ENCODE measurements at regions not wholly inside any gene's neighbourhood (a gene's known extent, or its start where the extent isn't known, plus 50 kb on each side); places are given as distances from the start of the nearest gene placed in this dataset.

DNA sequence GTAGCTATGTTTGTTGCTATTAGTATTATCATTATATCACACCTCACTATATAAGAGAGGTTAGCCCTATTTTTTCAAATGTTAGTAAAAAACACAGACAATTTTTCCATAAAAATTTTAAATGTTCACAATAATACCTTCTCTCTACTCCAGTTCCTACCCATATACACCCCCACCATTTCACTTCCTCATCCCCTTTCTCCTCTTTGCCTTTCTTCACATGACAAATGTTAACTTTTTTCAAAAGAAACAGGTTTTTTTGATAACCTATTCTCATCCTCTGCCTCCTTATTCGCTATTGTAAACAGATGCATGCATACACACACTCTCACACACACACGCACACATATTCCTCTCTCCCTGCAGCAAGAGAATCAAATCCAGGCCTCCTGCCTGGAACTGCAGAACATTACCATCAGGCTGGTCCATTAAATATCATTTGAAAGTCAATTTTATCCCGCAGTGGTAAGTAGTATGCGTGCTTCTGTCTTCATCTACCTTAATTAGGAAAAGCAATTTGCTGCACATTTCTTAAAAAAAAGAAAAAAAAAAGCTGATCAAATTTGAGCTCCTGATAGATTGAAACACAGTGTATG, 55.5 kb downstream of the MID1IP1 start:
- DNase-seq, result no peak

GRCh38 chrX:38857736-38858523, 56.7 kb downstream of the MID1IP1 start:
- no peak for DNase-seq

GRCh38 chrX:38859602-38860001, 58.3 kb downstream of the MID1IP1 start:
- peak; percentile 18 for DNase-seq

DNA sequence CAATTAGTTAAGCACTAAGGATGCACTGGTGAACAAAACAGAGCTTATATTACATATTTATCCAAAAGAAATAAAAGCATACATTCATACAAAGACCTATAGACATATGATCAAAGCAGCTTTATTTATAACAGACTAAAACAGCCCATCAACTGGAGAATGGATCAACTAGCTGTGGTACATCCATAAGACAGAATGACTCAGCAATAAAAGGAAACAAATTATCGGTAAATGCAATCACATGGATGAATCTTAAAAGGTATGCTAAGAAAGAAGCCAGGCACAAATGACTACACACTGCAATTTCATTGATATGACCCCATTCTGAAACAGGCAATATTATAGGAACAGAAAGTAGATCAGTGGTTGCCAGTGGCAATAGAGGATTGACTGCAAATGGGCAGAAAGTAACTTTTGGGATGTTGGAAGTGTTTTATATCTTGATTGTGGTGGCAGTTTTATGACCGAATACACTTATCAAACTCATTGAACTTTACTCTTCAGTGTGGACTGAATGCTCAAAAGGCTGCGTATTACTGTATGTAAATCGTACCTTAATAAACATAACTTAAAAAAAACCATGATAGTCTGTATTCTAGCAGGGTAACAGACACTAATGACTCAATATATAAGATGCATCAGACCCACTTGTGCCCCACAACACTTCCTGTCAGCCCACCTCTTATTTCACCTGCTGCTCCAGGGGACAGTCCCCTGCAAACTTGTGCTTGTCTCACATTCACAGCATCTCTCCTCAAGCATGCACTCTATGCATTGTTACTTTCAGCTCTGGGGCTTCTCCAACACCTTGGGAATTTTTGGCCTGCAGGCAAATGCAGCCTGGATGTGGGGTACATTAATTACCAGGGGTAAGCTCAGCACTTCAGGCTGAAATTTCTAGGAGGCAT, 59.1 kb downstream of the MID1IP1 start:
- no peak for DNase-seq

GRCh38 chrX:38861489-38861888, 60.2 kb downstream of the MID1IP1 start:
- DNase-seq, result no peak

DNA sequence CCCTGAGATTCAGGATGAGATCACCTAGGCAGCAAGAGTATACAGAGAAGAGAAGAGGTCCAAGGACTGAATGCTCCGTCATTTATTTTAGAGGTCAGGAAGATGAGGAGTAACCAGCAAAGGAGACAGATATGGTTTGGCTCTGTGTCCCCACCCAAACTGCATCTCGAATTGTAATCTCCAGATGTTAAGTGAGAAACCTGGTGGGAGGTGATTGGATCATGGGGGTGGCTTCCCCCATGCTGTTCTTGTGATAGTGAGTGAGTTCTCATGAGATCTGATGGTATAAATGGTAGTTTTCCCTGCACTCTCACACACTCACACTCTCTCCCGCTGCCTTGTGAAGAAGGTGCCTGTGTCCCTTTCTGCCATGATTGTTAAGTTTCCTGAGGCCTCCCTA, 60.8 kb downstream of the MID1IP1 start:
- no peak for DNase-seq

GRCh38 chrX:38864165-38864564, 62.9 kb downstream of the MID1IP1 start:
- DNase-seq, result no peak

DNA sequence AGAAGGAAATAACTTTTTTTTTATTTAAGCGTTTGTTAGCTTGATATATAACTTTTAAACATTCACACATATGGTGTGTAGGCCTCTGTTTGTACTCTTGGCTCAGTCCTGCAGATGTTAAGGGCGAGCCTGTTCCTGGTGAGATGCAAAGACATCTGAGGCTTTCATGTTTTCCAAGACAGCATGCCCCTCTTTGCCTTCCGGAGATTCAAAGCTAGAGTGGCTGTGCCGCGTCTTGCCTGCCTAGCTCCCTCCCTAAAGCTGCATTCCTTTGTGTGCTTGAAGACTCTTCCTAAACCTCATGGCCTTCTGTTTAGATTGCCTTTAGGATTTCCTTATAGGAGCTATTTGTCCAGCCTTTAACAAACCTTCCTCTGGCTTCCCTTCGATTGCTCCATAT, 67.1 kb downstream of the MID1IP1 start:
- no peak for DNase-seq

DNA sequence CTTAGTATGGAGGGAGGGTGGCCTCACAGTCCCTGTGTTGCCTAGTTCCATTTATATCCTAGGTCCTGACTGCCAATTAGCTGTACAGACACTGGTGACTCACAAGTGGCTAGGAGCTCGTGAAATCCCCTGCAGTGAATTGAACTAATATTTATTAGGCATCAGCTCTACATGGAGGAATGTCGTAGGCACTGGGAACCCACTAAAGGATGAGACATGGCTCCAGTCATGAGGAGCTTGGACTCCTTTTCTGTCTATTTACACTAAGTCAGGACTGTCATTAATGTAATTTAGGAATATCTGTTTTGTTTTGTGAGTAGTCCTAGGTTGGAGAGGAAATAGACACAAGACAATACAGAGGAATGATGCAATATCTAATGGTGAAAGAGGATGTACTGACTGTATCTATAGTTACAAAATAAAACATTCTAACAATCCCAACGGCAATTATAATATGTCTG, 67.7 kb downstream of the MID1IP1 start:
- DNase-seq, result peak; percentile 74

DNA sequence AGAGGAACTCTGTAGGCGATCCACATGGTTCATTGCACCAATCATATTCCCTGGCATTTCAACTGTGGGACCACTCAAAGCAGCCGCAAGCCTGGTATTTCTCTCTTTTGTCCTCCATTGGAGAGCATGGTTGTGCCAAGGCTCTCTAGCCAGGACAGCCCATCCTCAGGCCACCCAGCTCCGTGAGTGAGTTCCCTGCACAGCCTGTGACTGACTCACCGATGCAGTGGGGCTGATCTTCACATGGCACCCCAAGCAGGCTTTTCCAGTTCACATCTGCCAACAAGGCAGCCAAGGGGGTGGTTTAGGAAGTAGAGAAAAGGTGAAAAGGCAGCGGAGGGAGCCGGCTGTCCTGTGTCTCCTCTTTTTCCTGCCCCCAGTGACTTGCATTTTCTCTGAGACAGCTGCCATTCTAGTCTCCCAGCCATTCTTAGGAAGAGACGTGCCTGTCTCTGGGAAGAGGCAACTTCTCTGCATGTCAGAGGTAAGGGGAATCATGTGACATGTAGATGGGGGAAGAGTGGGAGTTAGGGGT, 69.2 kb downstream of the MID1IP1 start:
- DNase-seq, result no peak

- DNase-seq, result peak; percentile 32
These were observed 70.1 kb downstream of the MID1IP1 start for GRCh38 chrX:38871129-38872029.

GRCh38 chrX:38877366-38877765, 76.1 kb downstream of the MID1IP1 start:
- no peak for DNase-seq

DNA sequence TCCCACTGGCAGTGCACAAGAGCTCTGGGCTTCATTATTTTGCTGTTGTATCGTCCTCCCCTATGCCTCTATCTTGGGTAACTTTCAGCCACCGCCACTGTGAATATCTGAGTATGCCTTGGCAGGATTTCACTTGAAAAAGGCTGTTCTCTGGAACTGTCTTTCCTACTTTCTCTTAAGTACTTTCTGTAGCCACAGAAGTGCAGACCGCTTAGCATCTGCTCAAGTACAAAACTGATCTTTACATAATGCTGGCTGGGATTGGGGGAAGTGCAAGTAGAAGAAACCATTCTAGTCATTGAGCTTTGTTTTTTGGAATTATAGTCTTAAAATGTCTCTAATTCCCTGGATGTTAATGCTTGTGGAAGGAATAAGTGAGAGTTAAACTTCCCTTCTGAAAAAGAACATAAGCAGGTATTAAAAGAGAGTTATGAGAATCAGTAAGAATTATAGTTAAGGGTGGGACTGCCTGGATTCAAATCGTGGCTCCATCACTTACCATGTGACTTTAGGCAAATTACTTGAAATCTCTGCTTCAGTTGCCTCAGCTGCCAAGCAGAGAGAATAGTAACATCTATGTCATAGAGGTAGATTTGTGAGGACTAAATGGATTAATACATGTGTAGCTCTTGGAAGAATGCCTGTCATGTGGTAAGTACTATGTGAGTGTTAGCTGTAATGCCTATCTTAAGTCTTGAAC, 77.5 kb downstream of the MID1IP1 start:
- DNase-seq, result no peak

DNA sequence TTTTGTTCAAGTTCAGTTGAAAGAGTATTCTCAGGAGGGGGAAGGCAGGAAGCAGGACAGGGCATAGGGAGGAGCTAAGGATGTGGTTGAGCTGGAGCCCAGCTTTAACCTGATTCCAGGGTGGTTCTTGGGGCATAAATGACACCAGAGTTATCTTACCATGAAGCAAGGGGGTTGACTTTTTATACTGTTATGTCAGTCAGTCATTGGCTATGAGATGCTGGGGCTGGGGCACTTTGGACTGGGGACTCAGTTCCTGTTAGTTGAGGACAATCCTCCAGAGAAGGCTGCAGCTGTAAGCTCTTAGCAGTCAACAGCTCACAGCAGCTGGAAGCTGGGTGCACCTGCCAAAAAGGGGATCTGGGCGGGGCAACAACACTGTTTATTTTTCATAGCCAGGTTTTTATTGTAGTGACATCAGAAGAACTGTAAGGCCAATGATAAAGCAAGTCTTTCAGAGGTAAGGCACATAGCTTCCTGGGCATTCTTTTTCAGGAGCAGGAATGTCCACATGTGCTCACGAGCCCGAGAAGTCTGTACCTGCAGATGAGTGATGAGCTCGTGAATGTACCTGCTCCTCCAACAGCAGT, 78.5 kb downstream of the MID1IP1 start:
- no peak for DNase-seq

DNA sequence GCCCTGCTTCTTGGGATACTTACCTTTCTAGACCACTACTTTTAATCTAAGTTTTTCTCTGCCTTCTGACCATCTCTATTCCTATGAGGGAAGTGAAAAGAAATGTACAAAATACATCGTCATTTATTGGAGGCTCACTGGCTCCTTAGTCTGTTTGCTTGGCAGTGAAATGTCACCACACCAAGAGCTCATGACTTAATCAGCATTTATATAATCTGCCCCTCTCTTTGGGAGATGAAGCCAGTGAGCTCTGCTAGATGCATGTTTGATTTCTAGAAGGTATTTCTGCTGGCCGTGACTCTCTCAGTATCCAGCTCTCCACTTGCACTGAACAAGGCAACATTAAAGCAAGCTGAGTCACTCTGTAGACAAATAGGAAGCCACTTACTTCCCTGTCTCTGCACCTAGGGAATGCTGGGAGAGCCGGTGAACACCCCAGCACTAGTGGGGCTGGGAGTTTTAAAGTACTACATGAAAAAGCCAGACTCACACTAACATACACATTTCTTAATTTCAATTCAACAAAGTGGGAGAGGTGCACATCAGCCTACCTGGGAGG, 79.1 kb downstream of the MID1IP1 start:
- DNase-seq, result peak; percentile 44

GRCh38 chrX:38881066-38881465, 79.8 kb downstream of the MID1IP1 start:
- DNase-seq, result no peak

DNA sequence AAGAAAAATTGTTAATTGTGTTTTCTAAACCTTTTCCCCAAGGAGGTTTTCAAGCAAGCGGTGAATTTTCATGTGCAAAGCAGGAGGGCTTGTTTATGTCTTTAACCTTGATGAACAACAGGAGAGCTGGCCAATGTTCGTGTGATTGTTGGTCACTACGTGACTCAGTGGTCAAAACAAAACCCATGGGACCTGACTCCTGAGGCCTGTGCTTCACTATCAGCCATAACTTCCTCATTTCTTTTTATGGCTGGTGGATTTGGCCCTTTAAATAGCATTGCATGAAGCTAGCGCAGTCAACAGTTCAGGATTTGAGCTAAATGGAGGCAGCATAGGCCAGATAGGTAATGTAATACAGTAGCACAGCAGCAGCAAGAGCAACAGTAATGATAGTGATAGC, 80.5 kb downstream of the MID1IP1 start:
- no peak for DNase-seq

- peak; percentile 93 for DNase-seq
These were observed 81.8 kb downstream of the MID1IP1 start for GRCh38 chrX:38882894-38883626.

GRCh38 chrX:38886112-38886511, 84.9 kb downstream of the MID1IP1 start:
- DNase-seq, result no peak

DNA sequence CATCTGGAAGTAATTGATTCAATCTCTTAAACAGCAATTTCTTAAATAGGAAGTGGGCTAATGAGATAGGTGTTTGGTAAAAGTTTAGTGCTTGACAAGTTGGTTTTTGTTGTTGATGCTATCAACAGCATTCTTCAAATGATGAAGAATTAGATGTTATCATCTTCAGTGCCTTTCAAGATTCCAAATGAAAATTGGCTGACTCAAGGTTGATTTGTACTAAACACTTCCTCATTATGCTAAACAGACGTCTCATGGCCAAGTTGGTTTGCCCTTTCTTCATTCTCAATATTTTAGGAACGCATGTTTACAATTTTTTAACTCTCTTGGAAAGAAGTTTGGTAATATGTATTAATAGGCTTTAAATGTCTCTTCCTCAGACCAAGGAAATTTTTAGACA, 86.0 kb downstream of the MID1IP1 start:
- DNase-seq, result no peak
